ENCODE measurements at regions not wholly inside any gene's neighbourhood (a gene's known extent, or its start where the extent isn't known, plus 50 kb on each side); places are given as distances from the start of the nearest gene placed in this dataset.

DNA sequence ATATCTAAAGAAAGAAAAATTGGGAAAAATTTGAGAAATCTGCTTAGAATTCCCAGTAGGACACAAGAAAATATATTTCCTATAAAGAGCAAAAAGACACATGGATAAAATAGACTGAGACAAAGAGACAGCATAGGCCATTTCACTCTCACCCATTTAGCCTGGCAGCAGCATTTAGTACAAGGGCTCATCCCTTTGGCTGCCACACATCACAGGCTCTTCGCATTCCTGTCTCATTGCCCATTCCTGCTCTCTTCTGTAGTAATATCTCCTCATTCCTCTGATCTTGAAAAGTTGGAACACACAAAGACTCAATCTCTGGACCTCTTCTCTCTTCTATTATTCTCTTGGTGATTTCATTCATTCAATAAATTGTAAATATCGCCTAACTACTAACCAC, 162.6 kb downstream of the SOX11 start:
- no peaks in the 10 kb centered on the region for H3K36me3 ChIP-seq (ENCODE audit: control insufficient read depth in 2 of 4, insufficient read depth in 4 of 4, low read length in 3 of 4)
- no peak overlapping the region for H2BK12ac ChIP-seq (ENCODE audit: low read depth, low read length)
- H4K20me1 ChIP-seq (replicated peaks in 1 of 2; ENCODE audit: control insufficient read depth in 1 of 2, insufficient read depth in 2 of 2, low read length in 2 of 2) = no peaks in the 10 kb centered on the region
- H4K8ac ChIP-seq (ENCODE audit: extremely low read depth, insufficient read depth, low read length) = no peak overlapping the region
- no peaks in the 10 kb centered on the region for H3K4me1 ChIP-seq (replicated peaks in 1 of 4; ENCODE audit: control insufficient read depth in 3 of 4, insufficient read depth in 4 of 4, low read length in 3 of 4)
- H3K18ac ChIP-seq (ENCODE audit: extremely low read depth, low read length) = no peak overlapping the region
- H3K4me2 ChIP-seq (ENCODE audit: insufficient read depth in 1 of 2, low read depth in 2 of 2, low read length in 2 of 2) = no peak overlapping the region
- H3K23ac ChIP-seq (ENCODE audit: insufficient read length) = no peak overlapping the region
- CTCF ChIA-PET (ENCODE audit: partially characterized antibody) = interaction anchor here (0.6 kb wide), 1 partner anchor 61 kb away, joined by 3 read pairs; no protein-coding TSS in a partner anchor
- H4K5ac ChIP-seq (ENCODE audit: insufficient read length, low read depth, low read length) = no peak overlapping the region
- no peak overlapping the region for H2BK120ac ChIP-seq (replicated peaks; ENCODE audit: low read depth, low read length)
- H4K91ac ChIP-seq (replicated peaks; ENCODE audit: insufficient read length, low read length) = no peak overlapping the region
- H3K14ac ChIP-seq (ENCODE audit: insufficient read length) = no peak overlapping the region
- H3K27ac ChIP-seq (ENCODE audit: low read depth, low read length) = no peak overlapping the region
- no peaks in the 10 kb centered on the region for H3K27me3 ChIP-seq (replicated peaks in 1 of 4; ENCODE audit: control insufficient read depth in 3 of 4, extremely low read depth in 1 of 4, insufficient read depth in 3 of 4, low read length in 3 of 4)
- H3K9me3 ChIP-seq (ENCODE audit: insufficient read depth in 2 of 2, low read depth in 1 of 2, low read length in 1 of 2) = no peaks in the 10 kb centered on the region
- H2AFZ ChIP-seq (ENCODE audit: low read length) = no peak overlapping the region
- H3K79me1 ChIP-seq (ENCODE audit: low read depth, low read length) = no peaks in the 10 kb centered on the region
- H2BK5ac ChIP-seq (ENCODE audit: low read depth, low read length) = no peak overlapping the region
- no peak overlapping the region for H2BK20ac ChIP-seq (ENCODE audit: low read length)
- FAIRE-seq = no peak
- 91 to 100% methylated on average over 1 to 2 of the region's 2 CpGs for WGBS, 2 experiments (ENCODE audit: extremely low coverage in 1 of 2, insufficient coverage in 1 of 2, insufficient read length in 1 of 2, insufficient replicate concordance in 2 of 2, low coverage in 1 of 2, low lambda C conversion rate in 2 of 2, missing lambda C conversion rate in 1 of 2)
- H3K79me2 ChIP-seq (ENCODE audit: control insufficient read depth in 1 of 2, insufficient read depth in 2 of 2, low read length in 2 of 2) = no peaks in the 10 kb centered on the region
- no peak overlapping the region for H3K9ac ChIP-seq (replicated peaks in 1 of 4; ENCODE audit: extremely low read depth in 1 of 4, low read depth in 3 of 4, low read length in 3 of 4)
- no peak overlapping the region for H2AK5ac ChIP-seq (ENCODE audit: low read depth, low read length)
- no peak for DNase-seq (ENCODE audit: low read depth in 1 of 2, low spot score in 2 of 2)
- POLR2A ChIA-PET (ENCODE audit: partially characterized antibody) = no interaction called here
- no peak overlapping the region for H2BK15ac ChIP-seq (ENCODE audit: low read length)
- no peak overlapping the region for H3K56ac ChIP-seq (replicated peaks; ENCODE audit: insufficient read length, low read depth, low read length)
- no peak overlapping the region for H3K4me3 ChIP-seq (ENCODE audit: extremely low read depth in 1 of 4, insufficient read depth in 2 of 4, low read depth in 3 of 4, low read length in 4 of 4)
- no peaks in the 10 kb centered on the region; the same call in 1 of the 2 replicates for H3K23me2 ChIP-seq (ENCODE audit: low read depth, low read length)
- no peak overlapping the region for H3K4ac ChIP-seq (replicated peaks; ENCODE audit: insufficient read length, low read depth, low read length)
- TF ChIP-seq EGR1 (IDR thresholded peaks at IDR 0.05; ENCODE audit: borderline replicate concordance, low read depth, low read length) (no peak), SUZ12 (IDR thresholded peaks at IDR 0.05; ENCODE audit: low read length) (no peak), TEAD4 (IDR thresholded peaks at IDR 0.05; ENCODE audit: low read depth, low read length) (no peak), NANOG (IDR thresholded peaks at IDR 0.05; ENCODE audit: insufficient read depth, low read depth, low read length, poor library complexity, severe bottlenecking) (no peak), SRF (IDR thresholded peaks at IDR 0.05; ENCODE audit: low read depth, low read length) (no peak), KDM1A (IDR thresholded peaks at IDR 0.05; ENCODE audit: borderline replicate concordance, low read length) (no peak), YY1 (IDR thresholded peaks at IDR 0.05; ENCODE audit: low read depth, low read length) (no peak), TAF1 (IDR thresholded peaks at IDR 0.05; ENCODE audit: low read depth, low read length) (no peak), MAX (IDR thresholded peaks at IDR 0.05) (no peak), EZH2 (IDR thresholded peaks at IDR 0.05; ENCODE audit: low read depth, low read length, severe bottlenecking) (no peak), HDAC6 (IDR thresholded peaks at IDR 0.05; ENCODE audit: low read depth, low read length) (no peak), CTBP2 (IDR thresholded peaks at IDR 0.05; ENCODE audit: borderline replicate concordance, insufficient read depth, insufficient read length, low read length) (no peak), ZNF274 (IDR thresholded peaks at IDR 0.05; ENCODE audit: borderline replicate concordance, extremely low read depth, low read length) (no peak), SAP30 (IDR thresholded peaks at IDR 0.05; ENCODE audit: insufficient read depth, insufficient replicate concordance, low read length) (no peak), HDAC2 (IDR thresholded peaks at IDR 0.05; ENCODE audit: borderline replicate concordance in 1 of 2, low read depth in 2 of 2, low read length in 2 of 2) (no peak)

Data from H1 (cell line).